Astrocyte of the spinal cord (primary cell): ENCODE measurements at regions not wholly inside any gene's neighbourhood (a gene's known extent, or its start where the extent isn't known, plus 50 kb on each side); places are given as distances from the start of the nearest gene placed in this dataset.

Experiments used
- DNase-seq: peaks from one replicate; pipeline ENCODE4 v3.0.0; 2011; ENCODE audit warnings: low read depth, low spot score
- H3K4me3 ChIP-seq: 2 replicates; pipeline ENCODE4 v1.5.1; 2011; ENCODE audit warnings: low read depth, mild to moderate bottlenecking, low read length, moderate library complexity
- in situ Hi-C: cut with HindIII; loops from 2 replicates; pipeline ENCODE4 v1.10.0; 2017; ENCODE audit warnings: low sequenced_read_pairs
- TF ChIP-seq, protein P1 (sequence below): IDR thresholded peaks from 2 replicates; pipeline ENCODE4 v1.5.1; 2012; ENCODE audit warnings: low read depth, mild to moderate bottlenecking, low read length, inconsistent platforms

DNA sequence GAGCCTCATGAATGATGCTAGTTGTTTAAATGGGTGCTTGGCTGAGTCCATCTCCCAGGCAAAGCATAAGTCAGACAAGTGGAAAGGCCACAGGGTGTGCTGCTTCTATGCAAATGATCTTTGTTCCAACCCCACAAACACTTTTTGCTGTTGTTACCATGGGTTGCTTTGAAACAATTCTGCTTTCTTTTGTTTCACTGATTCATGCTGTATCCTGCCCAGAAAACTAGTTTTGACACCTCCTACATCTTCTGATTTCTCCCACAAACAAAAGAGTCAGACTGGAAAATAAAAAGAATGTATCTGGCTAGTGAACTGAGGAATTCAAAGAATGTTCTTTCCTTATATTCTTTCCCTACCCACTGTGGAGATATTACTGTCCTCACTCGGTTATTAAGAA lies 298.6 kb downstream of the DIRAS2 start:
- H3K4me3 ChIP-seq: no peak overlapping the region
- DNase-seq: peak; percentile 46
- TF ChIP-seq, protein P1, sequence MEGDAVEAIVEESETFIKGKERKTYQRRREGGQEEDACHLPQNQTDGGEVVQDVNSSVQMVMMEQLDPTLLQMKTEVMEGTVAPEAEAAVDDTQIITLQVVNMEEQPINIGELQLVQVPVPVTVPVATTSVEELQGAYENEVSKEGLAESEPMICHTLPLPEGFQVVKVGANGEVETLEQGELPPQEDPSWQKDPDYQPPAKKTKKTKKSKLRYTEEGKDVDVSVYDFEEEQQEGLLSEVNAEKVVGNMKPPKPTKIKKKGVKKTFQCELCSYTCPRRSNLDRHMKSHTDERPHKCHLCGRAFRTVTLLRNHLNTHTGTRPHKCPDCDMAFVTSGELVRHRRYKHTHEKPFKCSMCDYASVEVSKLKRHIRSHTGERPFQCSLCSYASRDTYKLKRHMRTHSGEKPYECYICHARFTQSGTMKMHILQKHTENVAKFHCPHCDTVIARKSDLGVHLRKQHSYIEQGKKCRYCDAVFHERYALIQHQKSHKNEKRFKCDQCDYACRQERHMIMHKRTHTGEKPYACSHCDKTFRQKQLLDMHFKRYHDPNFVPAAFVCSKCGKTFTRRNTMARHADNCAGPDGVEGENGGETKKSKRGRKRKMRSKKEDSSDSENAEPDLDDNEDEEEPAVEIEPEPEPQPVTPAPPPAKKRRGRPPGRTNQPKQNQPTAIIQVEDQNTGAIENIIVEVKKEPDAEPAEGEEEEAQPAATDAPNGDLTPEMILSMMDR: no peak
- in situ Hi-C loops: no loop called here

DNA sequence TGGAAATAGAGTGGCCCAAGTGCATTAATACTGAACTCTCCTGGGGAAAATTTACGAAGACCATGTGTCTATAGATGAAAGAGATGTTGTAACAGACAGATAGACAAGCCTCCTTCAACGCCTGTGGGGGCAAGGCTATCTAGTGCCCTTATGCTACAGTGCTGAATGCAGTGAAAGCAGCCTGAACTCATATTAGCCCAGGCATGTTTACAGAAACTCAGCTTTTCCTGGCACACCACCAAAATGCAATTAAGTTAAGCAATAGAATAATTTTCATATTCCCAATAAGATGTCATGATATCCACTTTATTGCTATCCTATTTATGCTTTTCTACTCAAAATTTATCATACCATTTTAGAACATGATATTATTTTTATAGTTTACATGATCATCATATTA lies 277.0 kb downstream of the DIRAS2 start:
- no peak overlapping the region for H3K4me3 ChIP-seq
- in situ Hi-C loops: no loop called here
- no peak for DNase-seq
- TF ChIP-seq, protein P1: no peak

DNA sequence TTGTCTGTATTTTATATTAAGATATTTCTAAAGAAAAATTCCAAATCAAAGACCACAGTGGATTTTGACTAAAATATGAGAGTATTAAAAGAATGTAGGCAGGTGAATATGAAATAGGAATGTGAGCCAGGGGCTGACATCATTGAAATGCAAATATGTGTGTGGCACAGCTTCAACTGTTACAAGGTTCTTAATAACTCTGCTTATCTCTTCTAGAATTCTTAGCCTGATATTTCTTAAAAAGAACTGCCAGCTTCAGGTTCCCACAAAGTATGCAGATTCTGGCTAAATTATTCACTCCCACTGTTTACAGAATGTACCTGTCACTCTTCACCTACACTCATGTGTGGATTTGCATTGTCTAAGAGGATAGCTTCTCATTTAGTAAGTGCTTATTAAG lies 274.4 kb downstream of the DIRAS2 start:
- in situ Hi-C loops: no loop called here

DNA sequence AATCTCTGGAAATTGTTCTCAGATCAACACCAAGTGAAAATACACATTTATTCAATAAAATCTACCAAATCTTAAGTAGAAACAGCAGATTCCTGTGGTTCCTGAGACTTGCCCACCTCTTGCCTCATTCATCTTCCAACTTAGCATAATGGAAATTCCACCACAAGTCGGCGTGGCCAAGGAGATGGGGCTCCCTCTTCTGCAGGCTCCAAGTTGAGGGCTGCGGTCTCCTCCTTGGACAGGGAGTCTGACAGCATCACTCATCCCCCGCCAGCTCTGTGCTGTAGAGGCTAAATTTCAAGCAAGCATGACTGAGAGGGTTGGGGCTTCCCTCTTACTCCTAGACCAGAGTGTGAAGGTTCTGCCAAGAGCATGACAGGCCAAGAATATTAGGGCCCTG lies 273.7 kb downstream of the DIRAS2 start:
- no peak for DNase-seq
- no peak overlapping the region for H3K4me3 ChIP-seq
- in situ Hi-C loops: no loop called here
- TF ChIP-seq, protein P1: no peak

More for the DNA sequence above, 274.4 kb downstream of the DIRAS2 start:
- TF ChIP-seq, protein P1: no peak
- H3K4me3 ChIP-seq: no peak overlapping the region
- DNase-seq: no peak

- no peak overlapping the region for H3K4me3 ChIP-seq
- in situ Hi-C loops: no loop called here
- TF ChIP-seq, protein P1: no peak
- no peak for DNase-seq
Measured at GRCh38 chr9:90379771-90380170, 262.9 kb downstream of the DIRAS2 start.

- H3K4me3 ChIP-seq: no peak overlapping the region
- TF ChIP-seq, protein P1: no peak
- in situ Hi-C loops: no loop called here
- no peak for DNase-seq
Measured at GRCh38 chr9:90385146-90385545, 257.5 kb downstream of the DIRAS2 start.
